Astrocyte (in vitro differentiated cells and primary cell): ENCODE measurements at regions not wholly inside any gene's neighbourhood (a gene's known extent, or its start where the extent isn't known, plus 50 kb on each side); places are given as distances from the start of the nearest gene placed in this dataset.

Experiments used
- DNase-seq: peaks from one replicate; pipeline ENCODE4 v3.0.0-alpha.2; 2010; ENCODE audit warnings: low read depth
- FAIRE-seq: peaks from 2 replicates; lab custom pipeline; 2011; peaks lifted over from hg19 to GRCh38; lab: Jason Lieb, UNC
- H2AFZ ChIP-seq: 2 replicates; pipeline ENCODE4 v1.6.0; 2012; ENCODE audit warnings: low read depth, low read length, inconsistent platforms
- H3K27ac ChIP-seq: 2 replicates; pipeline ENCODE4 v1.5.1; 2011; ENCODE audit warnings: low read depth, low read length, inconsistent platforms
- H3K27me3 ChIP-seq: 2 replicates; pipeline ENCODE4 v1.6.0; 2011; ENCODE audit warnings: low read length, inconsistent platforms; ENCODE audit not compliant: insufficient read depth
- H3K36me3 ChIP-seq: 2 replicates; pipeline ENCODE4 v1.5.1; 2011; ENCODE audit warnings: low read length, inconsistent platforms; ENCODE audit not compliant: insufficient read depth
- H3K4me1 ChIP-seq: 2 replicates; pipeline ENCODE4 v1.5.1; 2011; ENCODE audit warnings: low read length, inconsistent platforms; ENCODE audit not compliant: insufficient read depth
- H3K4me2 ChIP-seq: 2 replicates; pipeline ENCODE4 v1.6.0; 2012; ENCODE audit warnings: low read length, inconsistent platforms
- H3K4me3 ChIP-seq: 2 replicates; pipeline ENCODE4 v1.5.1; 2011; ENCODE audit warnings: low read depth, mild to moderate bottlenecking, low read length, inconsistent platforms; ENCODE audit not compliant: insufficient read depth
- H3K79me2 ChIP-seq: 2 replicates; pipeline ENCODE4 v1.6.0; 2012; ENCODE audit warnings: mild to moderate bottlenecking, low read length, inconsistent platforms; ENCODE audit not compliant: insufficient read depth
- H3K9ac ChIP-seq: 2 replicates; pipeline ENCODE4 v1.6.0; 2012; ENCODE audit warnings: mild to moderate bottlenecking, low read length, inconsistent platforms
- H3K9me3 ChIP-seq: 2 replicates; pipeline ENCODE4 v1.5.1; 2012; ENCODE audit warnings: low read depth, mild to moderate bottlenecking, low read length, inconsistent platforms; ENCODE audit not compliant: insufficient read depth
- H4K20me1 ChIP-seq: 2 replicates; pipeline ENCODE4 v1.6.0; 2012; ENCODE audit warnings: low read length, inconsistent platforms; ENCODE audit not compliant: insufficient read depth
- H3K27ac Mint-ChIP-seq: one replicate; pipeline ENCODE4 v1.8.0; 2021; ENCODE audit warnings: mild to moderate bottlenecking, mixed read lengths; ENCODE audit not compliant: unreplicated experiment
- H3K27me3 Mint-ChIP-seq: one replicate; pipeline ENCODE4 v1.8.0; 2021; ENCODE audit warnings: low read depth, mixed read lengths; ENCODE audit not compliant: unreplicated experiment
- H3K36me3 Mint-ChIP-seq: one replicate; pipeline ENCODE4 v1.8.0; 2021; ENCODE audit warnings: low read depth, mixed read lengths; ENCODE audit not compliant: unreplicated experiment
- H3K4me1 Mint-ChIP-seq: one replicate; pipeline ENCODE4 v1.8.0; 2021; ENCODE audit warnings: low read depth, mixed read lengths; ENCODE audit not compliant: unreplicated experiment
- H3K4me3 Mint-ChIP-seq: one replicate; pipeline ENCODE4 v1.8.0; 2021; ENCODE audit warnings: mild to moderate bottlenecking, moderate library complexity, mixed read lengths; ENCODE audit not compliant: unreplicated experiment
- H3K9me3 Mint-ChIP-seq: one replicate; pipeline ENCODE4 v1.8.0; 2021; ENCODE audit warnings: mild to moderate bottlenecking, mixed read lengths; ENCODE audit not compliant: unreplicated experiment
- CTCF ChIP-seq: IDR thresholded peaks from 2 replicates; pipeline ENCODE4 v1.5.1; 2011; ENCODE audit warnings: low read depth, mild to moderate bottlenecking, inconsistent platforms, low read length, moderate library complexity; ENCODE audit not compliant: insufficient read depth
- EZH2 ChIP-seq: IDR thresholded peaks from 2 replicates; pipeline ENCODE4 v1.6.1; 2012; ENCODE audit warnings: mild to moderate bottlenecking, low read length, inconsistent platforms; ENCODE audit not compliant: insufficient read depth

GRCh38 chr14:83780321-83780720 is 1749.6 kb upstream of the FLRT2 start:
- no peaks in the 10 kb centered on the region for H3K9me3 ChIP-seq
- H3K4me1 ChIP-seq: no peaks in the 10 kb centered on the region
- H3K9ac ChIP-seq: no peak overlapping the region
- no peak overlapping the region for H3K4me3 ChIP-seq
- H3K79me2 ChIP-seq: no peaks in the 10 kb centered on the region
- Mint-ChIP-seq H3K4me3 (no peak overlapping the region), H3K9me3 (peaks cover 3% of the 10 kb centered on the region), H3K27me3 (no peaks in the 10 kb centered on the region), H3K4me1 (peaks cover 7% of the 10 kb centered on the region), H3K27ac (no peak overlapping the region), H3K36me3 (no peaks in the 10 kb centered on the region)
- TF ChIP-seq EZH2 (no peak), CTCF (no peak)
- no peak overlapping the region for H3K4me2 ChIP-seq
- H2AFZ ChIP-seq: no peak overlapping the region
- no peaks in the 10 kb centered on the region for H3K27me3 ChIP-seq
- no peak overlapping the region for H3K27ac ChIP-seq
- FAIRE-seq: no peak
- no peaks in the 10 kb centered on the region for H3K36me3 ChIP-seq
- DNase-seq: no peak
- H4K20me1 ChIP-seq: no peaks in the 10 kb centered on the region

GRCh38 chr14:83798421-83798820 is 1731.5 kb upstream of the FLRT2 start:
- no peaks in the 10 kb centered on the region for H3K4me1 ChIP-seq
- FAIRE-seq (no peak), DNase-seq (no peak)
- H3K27me3 ChIP-seq: no peaks in the 10 kb centered on the region
- Mint-ChIP-seq H3K4me1 (no peaks in the 10 kb centered on the region), H3K9me3 (no peaks in the 10 kb centered on the region), H3K27me3 (no peaks in the 10 kb centered on the region), H3K27ac (no peak overlapping the region), H3K36me3 (no peaks in the 10 kb centered on the region), H3K4me3 (no peak overlapping the region)
- TF ChIP-seq EZH2 (no peak), CTCF (no peak)
- no peak overlapping the region for H3K4me3 ChIP-seq
- H3K4me2 ChIP-seq: no peak overlapping the region
- H3K36me3 ChIP-seq: no peaks in the 10 kb centered on the region
- H2AFZ ChIP-seq: no peak overlapping the region
- no peaks in the 10 kb centered on the region for H3K9me3 ChIP-seq
- no peaks in the 10 kb centered on the region for H3K79me2 ChIP-seq
- no peak overlapping the region for H3K27ac ChIP-seq
- no peaks in the 10 kb centered on the region for H4K20me1 ChIP-seq
- H3K9ac ChIP-seq: no peak overlapping the region

- no peak overlapping the region for H3K27ac Mint-ChIP-seq
- FAIRE-seq: no peak
Measured at GRCh38 chr14:83799233-83799632, 1730.7 kb upstream of the FLRT2 start.

More at GRCh38 chr14:83799233-83799632, 1730.7 kb upstream of the FLRT2 start:
- H2AFZ ChIP-seq: no peak overlapping the region
- no peak overlapping the region for H3K4me3 Mint-ChIP-seq
- H3K4me1 ChIP-seq: no peaks in the 10 kb centered on the region
- H3K4me2 ChIP-seq: no peak overlapping the region
- H3K9me3 Mint-ChIP-seq: no peaks in the 10 kb centered on the region
- no peaks in the 10 kb centered on the region for H3K4me1 Mint-ChIP-seq
- no peak overlapping the region for H3K27ac ChIP-seq
- TF ChIP-seq EZH2: no peak
- no peak for TF ChIP-seq CTCF
- no peaks in the 10 kb centered on the region for H3K9me3 ChIP-seq
- no peaks in the 10 kb centered on the region for H3K36me3 Mint-ChIP-seq
- H3K4me3 ChIP-seq: no peak overlapping the region
- H3K79me2 ChIP-seq: no peaks in the 10 kb centered on the region
- no peaks in the 10 kb centered on the region for H4K20me1 ChIP-seq
- no peaks in the 10 kb centered on the region for H3K27me3 Mint-ChIP-seq
- H3K27me3 ChIP-seq: no peaks in the 10 kb centered on the region
- no peak overlapping the region for H3K9ac ChIP-seq
- H3K36me3 ChIP-seq: no peaks in the 10 kb centered on the region
- DNase-seq: no peak
